ENCODE measurements at regions not wholly inside any gene's neighbourhood (a gene's known extent, or its start where the extent isn't known, plus 50 kb on each side); places are given as distances from the start of the nearest gene placed in this dataset.

- H3K4me1 Mint-ChIP-seq: peaks cover 18% of the 10 kb centered on the region
- ATAC-seq (no peak), DNase-seq (ENCODE audit: low spot score) (no peak)
- no peak overlapping the region for H3K27ac Mint-ChIP-seq
- no peak overlapping the region for H3K4me3 Mint-ChIP-seq
- peaks cover 4% of the 10 kb centered on the region for H3K9me3 Mint-ChIP-seq
- H3K36me3 Mint-ChIP-seq: no peaks in the 10 kb centered on the region
- ChIA-PET CTCF (interaction anchor here (0.8 to 1.7 kb wide), 4 partner anchors 10 to 194 kb away, joined by 3 to 5 read pairs (median 4); no protein-coding TSS in a partner anchor), POLR2A (no interaction called here)
- TF ChIP-seq RORB (CRISPR knock-in tag; IDR thresholded peaks at IDR 0.05): no peak
- TF ChIP-seq FOXK1 (CRISPR knock-in tag; IDR thresholded peaks at IDR 0.05): no peak
- TF ChIP-seq SP1 (CRISPR knock-in tag; conservative IDR thresholded peaks at IDR 0.05): no peak
- no peak for TF ChIP-seq SMAD3 (CRISPR knock-in tag; IDR thresholded peaks at IDR 0.05; ENCODE audit: borderline replicate concordance)
- no peak for TF ChIP-seq JUN (CRISPR knock-in tag; IDR thresholded peaks at IDR 0.05)
- no peak for TF ChIP-seq NR1H2 (CRISPR knock-in tag; IDR thresholded peaks at IDR 0.05)
- TF ChIP-seq CDX4 (CRISPR knock-in tag; IDR thresholded peaks at IDR 0.05; ENCODE audit: borderline replicate concordance): no peak
- TF ChIP-seq PRRX2 (CRISPR knock-in tag; IDR thresholded peaks at IDR 0.05): no peak
- TF ChIP-seq FOXP4 (CRISPR knock-in tag; IDR thresholded peaks at IDR 0.05): no peak
- no peak for TF ChIP-seq ATF2 (CRISPR knock-in tag; IDR thresholded peaks at IDR 0.05; ENCODE audit: borderline replicate concordance, low read depth)
- TF ChIP-seq NFYB (CRISPR knock-in tag; conservative IDR thresholded peaks at IDR 0.05; ENCODE audit: low read depth): no peak
- no peak for TF ChIP-seq CBFB (CRISPR knock-in tag; IDR thresholded peaks at IDR 0.05; ENCODE audit: low read depth)
- TF ChIP-seq ELF4 (CRISPR knock-in tag; IDR thresholded peaks at IDR 0.05; ENCODE audit: low read depth): no peak
- no peak for TF ChIP-seq NFE2L1 (CRISPR knock-in tag; IDR thresholded peaks at IDR 0.05)
- no peak for TF ChIP-seq HMGA2 (CRISPR knock-in tag; IDR thresholded peaks at IDR 0.05)
- TF ChIP-seq MLX (CRISPR knock-in tag; IDR thresholded peaks at IDR 0.05): no peak
- no peak for TF ChIP-seq ZNF121 (CRISPR knock-in tag; IDR thresholded peaks at IDR 0.05)
- TF ChIP-seq STAT6 (CRISPR knock-in tag; conservative IDR thresholded peaks at IDR 0.05; ENCODE audit: low read depth): no peak
- H3K27me3 Mint-ChIP-seq (ENCODE audit: low read depth): no peaks in the 10 kb centered on the region
Measured at GRCh38 chr15:38758043-38758442, 193.4 kb upstream of the RASGRP1 start.

- Mint-ChIP-seq H3K4me3 (no peak overlapping the region), H3K36me3 (no peaks in the 10 kb centered on the region), H3K27me3 (ENCODE audit: low read depth) (no peaks in the 10 kb centered on the region), H3K9me3 (peaks cover 4% of the 10 kb centered on the region), H3K27ac (no peak overlapping the region), H3K4me1 (peaks cover 18% of the 10 kb centered on the region)
- ATAC-seq (no peak), DNase-seq (ENCODE audit: low spot score) (no peak)
- ChIA-PET CTCF (no interaction called here), POLR2A (no interaction called here)
- no peak for TF ChIP-seq ZNF317 (CRISPR knock-in tag; IDR thresholded peaks at IDR 0.05; ENCODE audit: borderline replicate concordance, low read depth)
- TF ChIP-seq STAT6 (CRISPR knock-in tag; conservative IDR thresholded peaks at IDR 0.05; ENCODE audit: low read depth): no peak
- TF ChIP-seq IRF2 (CRISPR knock-in tag; IDR thresholded peaks at IDR 0.05; ENCODE audit: borderline replicate concordance, low read depth): no peak
- no peak for TF ChIP-seq SMAD4 (CRISPR knock-in tag; IDR thresholded peaks at IDR 0.05)
- no peak for TF ChIP-seq PRDM15 (CRISPR knock-in tag; IDR thresholded peaks at IDR 0.05)
- TF ChIP-seq CDX4 (CRISPR knock-in tag; IDR thresholded peaks at IDR 0.05; ENCODE audit: borderline replicate concordance): no peak
Measured at GRCh38 chr15:38761681-38762080, 197.1 kb upstream of the RASGRP1 start.
